Right lobe of liver (tissue), 6 donors: ENCODE measurements at regions not wholly inside any gene's neighbourhood (a gene's known extent, or its start where the extent isn't known, plus 50 kb on each side); places are given as distances from the start of the nearest gene placed in this dataset.

Experiments used
- ATAC-seq, 4 donors: fragments of 200-7000 bp; cut with Tn5 transposase; one replicate each; pipeline ENCODE4 v1.9.1; 2020; ENCODE audit warnings: mild to moderate bottlenecking in 4 of 4, moderate library complexity in 4 of 4
- DNase-seq, 3 donors: peaks; one replicate each; pipeline ENCODE4 v3.0.0-alpha.2; 2020
- H3K27ac ChIP-seq, 3 donors: fragments of 200-600 bp; one replicate each; pipeline ENCODE4 v1.8.0; 2022
- H3K27me3 ChIP-seq, 2 donors: fragments of 200-600 bp; one replicate each; pipeline ENCODE4 v1.8.0; 2022
- H3K36me3 ChIP-seq, 4 donors: fragments of 200-600 bp; sonication (generic) in 1 of 4; one replicate each; pipeline versions ENCODE4 v1.5.1 to v1.8.0; 2017 to 2022; ENCODE audit warnings: control low read depth in 1 of 4
- H3K4me1 ChIP-seq, 4 donors: fragments of 200-600 bp; sonication (generic) in 1 of 4; one replicate each; pipeline versions ENCODE4 v1.5.1 to v1.8.0; 2017 to 2022; ENCODE audit warnings: control low read depth in 1 of 4
- H3K4me3 ChIP-seq, 3 donors: fragments of 200-600 bp; one replicate each; pipeline ENCODE4 v1.8.0; 2022
- H3K9me3 ChIP-seq, 4 donors: fragments of 200-600 bp; sonication (generic) in 1 of 4; one replicate each; pipeline versions ENCODE4 v1.5.1 to v1.8.0; 2017 to 2022; ENCODE audit warnings: control low read depth in 1 of 4
- POLR2A ChIP-seq: fragments of 450-650 bp; IDR thresholded peaks from one replicate; pipeline ENCODE4 v1.6.1; 2017; ENCODE audit warnings: antibody characterized with exemption, mild to moderate bottlenecking
- WGBS: methylation state at CpG from one replicate; pipeline ENCODE4 v1.1.6; 2018; ENCODE audit warnings: low coverage, low lambda C conversion rate; ENCODE audit not compliant: insufficient coverage; ENCODE audit errors: missing lambda C conversion rate; 5-methylcytosine and 5-hydroxymethylcytosine counted together
- intact Hi-C, 2 donors: fragments of 100-400 bp; cut with DNase I; formaldehyde crosslinking; loops; one replicate each; pipeline versions ENCODE4 v1.11.2 to v1.14.1; 2022
- TF ChIP-seq, protein P1 (sequence below), 4 donors: fragments of 200-600 bp in 3 of 4; fragments of 450-650 bp in 1 of 4; IDR thresholded peaks; one replicate each; pipeline versions ENCODE4 v1.5.1 to v1.8.0; 2016 to 2022; ENCODE audit warnings: antibody characterized with exemption in 4 of 4, mild to moderate bottlenecking in 2 of 4
- donor health status: DM: no; HTN: yes; CAD: no.
- donor health status: DM: no; HTN: no; CAD: no.
- donor health status: DM: no; HTN: no; CAD: no.
- donor health status: DM: no; HTN: yes; CAD: no.
- donor health status: DM: no; HTN: yes; CAD: no.

DNA sequence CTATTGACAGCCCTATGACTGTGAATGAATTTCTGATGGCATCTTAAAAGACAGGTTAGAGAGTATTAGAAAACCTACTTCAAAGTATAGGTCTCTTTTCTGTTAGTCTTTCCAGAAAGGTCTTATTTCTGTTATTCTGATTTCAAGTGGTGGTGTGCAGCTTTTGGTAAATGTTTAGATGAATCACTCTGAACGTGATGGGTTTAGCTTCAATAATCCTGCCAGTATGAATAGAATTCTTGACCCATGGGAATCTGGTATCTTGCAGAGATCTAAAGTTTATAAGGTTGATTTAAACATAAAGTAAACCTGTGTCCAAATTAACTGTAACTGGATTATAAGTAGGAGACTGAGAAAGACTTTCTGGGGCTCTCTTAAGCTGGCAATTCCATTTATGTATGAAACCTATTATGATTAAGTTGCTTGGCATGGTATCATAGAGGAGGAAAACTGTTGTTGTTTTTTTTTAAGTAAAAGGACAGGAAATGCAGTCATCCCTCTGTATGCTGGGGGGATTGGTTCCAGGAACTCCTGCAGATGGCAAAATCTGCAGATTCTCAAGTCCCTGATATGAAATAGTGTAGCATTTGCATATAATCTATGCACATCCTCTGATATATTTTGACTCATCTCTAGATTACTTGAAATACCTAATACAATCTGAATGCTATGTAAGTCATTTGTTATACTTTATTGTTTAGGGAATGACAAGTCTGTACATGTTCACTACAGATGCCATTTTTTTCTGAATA, 77.0 kb upstream of the ADAMTS19 start:
- no peaks in the 10 kb centered on the region for H3K9me3 ChIP-seq
- H3K27ac ChIP-seq, result no peak overlapping the region
- ATAC-seq (no peak), DNase-seq (no peak)
- no peak overlapping the region for H3K4me3 ChIP-seq
- H3K4me1 ChIP-seq, result no peaks in the 10 kb centered on the region
- WGBS, result 71% methylated on average over 1 of the region's 1 CpG
- H3K36me3 ChIP-seq, result no peaks in the 10 kb centered on the region
- TF ChIP-seq, protein P1, sequence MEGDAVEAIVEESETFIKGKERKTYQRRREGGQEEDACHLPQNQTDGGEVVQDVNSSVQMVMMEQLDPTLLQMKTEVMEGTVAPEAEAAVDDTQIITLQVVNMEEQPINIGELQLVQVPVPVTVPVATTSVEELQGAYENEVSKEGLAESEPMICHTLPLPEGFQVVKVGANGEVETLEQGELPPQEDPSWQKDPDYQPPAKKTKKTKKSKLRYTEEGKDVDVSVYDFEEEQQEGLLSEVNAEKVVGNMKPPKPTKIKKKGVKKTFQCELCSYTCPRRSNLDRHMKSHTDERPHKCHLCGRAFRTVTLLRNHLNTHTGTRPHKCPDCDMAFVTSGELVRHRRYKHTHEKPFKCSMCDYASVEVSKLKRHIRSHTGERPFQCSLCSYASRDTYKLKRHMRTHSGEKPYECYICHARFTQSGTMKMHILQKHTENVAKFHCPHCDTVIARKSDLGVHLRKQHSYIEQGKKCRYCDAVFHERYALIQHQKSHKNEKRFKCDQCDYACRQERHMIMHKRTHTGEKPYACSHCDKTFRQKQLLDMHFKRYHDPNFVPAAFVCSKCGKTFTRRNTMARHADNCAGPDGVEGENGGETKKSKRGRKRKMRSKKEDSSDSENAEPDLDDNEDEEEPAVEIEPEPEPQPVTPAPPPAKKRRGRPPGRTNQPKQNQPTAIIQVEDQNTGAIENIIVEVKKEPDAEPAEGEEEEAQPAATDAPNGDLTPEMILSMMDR (IDR thresholded peaks at IDR 0.05), result no peak
- TF ChIP-seq POLR2A, result no peak
- intact Hi-C loops, result no loop called here
- no peaks in the 10 kb centered on the region for H3K27me3 ChIP-seq

DNA sequence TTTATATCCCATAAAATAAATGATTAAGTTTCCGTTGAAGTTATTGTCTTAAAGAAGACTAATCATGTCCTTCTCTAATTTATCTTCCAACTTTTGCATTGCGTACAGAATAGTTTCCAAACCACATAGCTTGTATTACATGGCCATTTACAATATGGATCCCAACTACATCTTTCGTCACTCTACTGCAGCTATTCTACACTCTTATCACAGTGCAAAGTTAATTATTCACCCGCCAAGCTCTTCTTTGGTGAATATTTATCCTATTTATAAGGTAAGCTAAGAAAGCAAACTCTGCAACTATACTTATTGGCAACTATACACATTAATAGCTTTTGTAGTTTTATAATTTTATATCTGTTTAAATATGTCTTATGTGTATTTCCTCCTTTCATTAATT, 75.9 kb upstream of the ADAMTS19 start:
- intact Hi-C loops, result no loop called here
- H3K27ac ChIP-seq, result no peak overlapping the region
- no peak overlapping the region for H3K4me3 ChIP-seq
- H3K27me3 ChIP-seq, result no peaks in the 10 kb centered on the region
- H3K4me1 ChIP-seq, result no peaks in the 10 kb centered on the region
- TF ChIP-seq, protein P1 (IDR thresholded peaks at IDR 0.05), result no peak
- TF ChIP-seq POLR2A, result no peak
- 63% methylated on average over 4 of the region's 4 CpGs for whole genome bisulfite sequencing
- DNase-seq (no peak), ATAC-seq (no peak)
- no peaks in the 10 kb centered on the region for H3K9me3 ChIP-seq
- no peaks in the 10 kb centered on the region for H3K36me3 ChIP-seq

DNA sequence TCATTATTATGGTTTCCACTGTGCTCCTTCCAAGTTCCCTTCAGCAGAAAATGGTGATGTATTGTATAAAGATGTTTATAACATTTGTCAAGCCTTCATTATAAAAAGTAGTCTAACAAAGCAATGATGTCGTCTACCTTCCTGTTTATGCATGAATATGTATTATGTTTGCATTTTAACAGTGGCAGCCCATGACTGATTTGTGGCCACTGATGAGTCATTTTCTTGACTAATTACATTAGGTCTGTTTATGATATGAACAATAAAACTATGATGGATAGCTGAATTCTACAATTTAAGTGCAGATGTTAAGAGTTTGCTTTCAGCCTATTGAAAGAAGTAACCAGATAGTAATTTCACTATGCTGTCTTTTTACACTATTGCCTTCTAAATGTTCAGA, 75.4 kb upstream of the ADAMTS19 start:
- no peak for ATAC-seq
- WGBS, result 76% methylated on average over 1 of the region's 1 CpG
- no peaks in the 10 kb centered on the region for H3K36me3 ChIP-seq

DNA sequence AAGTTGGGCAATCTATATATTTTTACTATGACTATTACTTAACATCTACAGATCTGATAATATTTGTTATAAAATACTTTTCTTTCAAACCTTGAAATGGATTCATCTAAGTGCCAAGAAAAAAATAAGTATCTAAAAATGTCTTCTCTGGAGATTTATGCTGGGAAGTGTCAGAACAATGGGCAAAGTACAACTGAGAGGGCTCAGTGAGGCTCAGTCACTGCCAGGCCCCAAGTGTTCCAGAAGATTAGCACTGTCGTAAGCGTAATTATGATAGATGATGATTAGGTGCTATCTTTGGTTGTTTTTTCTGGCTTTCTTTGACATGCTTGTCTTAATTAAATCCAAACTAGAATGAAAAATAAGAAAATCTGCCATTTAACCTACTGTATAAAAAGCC, 72.2 kb upstream of the ADAMTS19 start:
- Histone ChIP-seq H3K27me3 (no peaks in the 10 kb centered on the region), H3K36me3 (no peaks in the 10 kb centered on the region), H3K9me3 (no peaks in the 10 kb centered on the region), H3K4me1 (no peaks in the 10 kb centered on the region), H3K27ac (no peak overlapping the region), H3K4me3 (no peak overlapping the region)
- ATAC-seq, result no peak
- no peak for DNase-seq
- 64% methylated on average over 2 of the region's 2 CpGs for WGBS
- intact Hi-C loops, result no loop called here
- TF ChIP-seq POLR2A, result no peak
- TF ChIP-seq, protein P1 (IDR thresholded peaks at IDR 0.05), result no peak

More for the DNA sequence above, 75.4 kb upstream of the ADAMTS19 start:
- no peak overlapping the region for H3K4me3 ChIP-seq
- no peaks in the 10 kb centered on the region for H3K9me3 ChIP-seq
- no peaks in the 10 kb centered on the region for H3K4me1 ChIP-seq
- TF ChIP-seq, protein P1 (IDR thresholded peaks at IDR 0.05), result no peak
- TF ChIP-seq POLR2A, result no peak
- no peak overlapping the region for H3K27ac ChIP-seq
- H3K27me3 ChIP-seq, result no peaks in the 10 kb centered on the region
- no peak for DNase-seq
- intact Hi-C loops, result no loop called here
